Calu3 (cell line): ENCODE measurements at regions not wholly inside any gene's neighbourhood (a gene's known extent, or its start where the extent isn't known, plus 50 kb on each side); places are given as distances from the start of the nearest gene placed in this dataset.

Source experiments
- BruUV-seq: library from RNA; stranded (reverse); fragments of 400-500 nt; replicated peaks from 2 replicates; lab custom pipeline; 2021; lab: Mats Ljungman, UMichigan
- CTCF ChIA-PET: fragments of 300-600 bp; sonication (Branson Sonifier 250); formaldehyde crosslinking; loops from one replicate; lab custom pipeline; 2022; ENCODE audit warnings: antibody characterized with exemption; lab: Charles Lee
- DNase-seq: peaks from one replicate; pipeline ENCODE4 v3.0.0; 2022
- H3K27ac Mint-ChIP-seq: one replicate; pipeline ENCODE4 v1.8.0; 2022; ENCODE audit warnings: mixed read lengths; ENCODE audit not compliant: unreplicated experiment
- H3K27me3 Mint-ChIP-seq: one replicate; pipeline ENCODE4 v1.8.0; 2022; ENCODE audit warnings: mixed read lengths; ENCODE audit not compliant: unreplicated experiment
- H3K36me3 Mint-ChIP-seq: one replicate; pipeline ENCODE4 v1.8.0; 2022; ENCODE audit warnings: mild to moderate bottlenecking, moderate library complexity, mixed read lengths; ENCODE audit not compliant: insufficient read depth, unreplicated experiment
- H3K4me1 Mint-ChIP-seq: one replicate; pipeline ENCODE4 v1.8.0; 2022; ENCODE audit warnings: mild to moderate bottlenecking, low read depth, mixed read lengths; ENCODE audit not compliant: unreplicated experiment
- H3K4me3 Mint-ChIP-seq: one replicate; pipeline ENCODE4 v1.8.0; 2022; ENCODE audit warnings: mild to moderate bottlenecking, low read depth, moderate library complexity, mixed read lengths; ENCODE audit not compliant: unreplicated experiment
- H3K9me3 Mint-ChIP-seq: one replicate; pipeline ENCODE4 v1.8.0; 2022; ENCODE audit warnings: low read depth, mixed read lengths; ENCODE audit not compliant: unreplicated experiment
- CTCF ChIP-seq: fragments of 200-600 bp; IDR thresholded peaks from one replicate; pipeline ENCODE4 v1.8.0; 2022; ENCODE audit warnings: antibody characterized with exemption; ENCODE audit not compliant: unreplicated experiment
- intact Hi-C: fragments of 100-400 bp; cut with micrococcal nuclease; formaldehyde crosslinking; loops from one replicate; pipeline ENCODE4 v1.10.0; 2022; ENCODE audit not compliant: unreplicated experiment

DNA sequence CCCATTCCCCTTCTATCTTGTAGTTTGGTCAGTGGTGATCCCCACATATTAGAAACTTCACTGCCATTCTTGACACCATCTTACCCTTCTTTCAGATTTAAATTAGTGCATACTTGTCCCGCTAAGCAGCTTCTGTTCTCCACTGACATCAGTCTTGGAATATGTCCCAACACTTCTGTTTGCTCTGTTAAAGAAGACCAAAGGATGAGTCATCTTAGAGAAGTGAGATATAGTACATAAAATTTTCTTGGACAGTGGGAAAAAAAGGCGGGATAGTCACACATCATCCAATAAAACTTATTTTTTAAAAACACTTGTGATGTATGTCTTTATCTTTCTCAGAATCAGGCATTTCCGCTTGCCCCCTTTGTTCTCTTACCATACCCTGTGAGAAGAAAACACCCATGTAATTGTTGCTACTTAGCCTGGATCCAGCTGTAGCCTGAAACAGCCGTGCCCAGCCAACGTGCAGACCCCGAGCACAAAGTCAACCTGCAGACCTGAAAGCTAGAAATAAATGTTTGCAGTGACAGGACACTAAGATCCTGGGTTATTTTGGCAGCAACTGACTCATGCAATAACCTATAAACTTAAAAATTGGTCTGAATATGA, 100.1 kb upstream of the PDE3A start:
- Mint-ChIP-seq H3K27ac (no peak overlapping the region), H3K36me3 (no peaks in the 10 kb centered on the region), H3K27me3 (no peaks in the 10 kb centered on the region), H3K9me3 (no peaks in the 10 kb centered on the region), H3K4me1 (no peaks in the 10 kb centered on the region), H3K4me3 (no peak overlapping the region)
- CTCF ChIA-PET: no interaction called here
- no peak for TF ChIP-seq CTCF
- DNase-seq: no peak
- intact Hi-C loops: no loop called here
- no TSS peak for BruUV-seq

GRCh38 chr12:20268771-20269170, 99.6 kb upstream of the PDE3A start:
- BruUV-seq: no TSS peak
- Mint-ChIP-seq H3K27ac (no peak overlapping the region), H3K9me3 (no peaks in the 10 kb centered on the region), H3K4me3 (no peak overlapping the region), H3K4me1 (no peaks in the 10 kb centered on the region), H3K36me3 (no peaks in the 10 kb centered on the region), H3K27me3 (no peaks in the 10 kb centered on the region)
- DNase-seq: no peak
- no peak for TF ChIP-seq CTCF
- CTCF ChIA-PET: no interaction called here
- intact Hi-C loops: no loop called here

DNA sequence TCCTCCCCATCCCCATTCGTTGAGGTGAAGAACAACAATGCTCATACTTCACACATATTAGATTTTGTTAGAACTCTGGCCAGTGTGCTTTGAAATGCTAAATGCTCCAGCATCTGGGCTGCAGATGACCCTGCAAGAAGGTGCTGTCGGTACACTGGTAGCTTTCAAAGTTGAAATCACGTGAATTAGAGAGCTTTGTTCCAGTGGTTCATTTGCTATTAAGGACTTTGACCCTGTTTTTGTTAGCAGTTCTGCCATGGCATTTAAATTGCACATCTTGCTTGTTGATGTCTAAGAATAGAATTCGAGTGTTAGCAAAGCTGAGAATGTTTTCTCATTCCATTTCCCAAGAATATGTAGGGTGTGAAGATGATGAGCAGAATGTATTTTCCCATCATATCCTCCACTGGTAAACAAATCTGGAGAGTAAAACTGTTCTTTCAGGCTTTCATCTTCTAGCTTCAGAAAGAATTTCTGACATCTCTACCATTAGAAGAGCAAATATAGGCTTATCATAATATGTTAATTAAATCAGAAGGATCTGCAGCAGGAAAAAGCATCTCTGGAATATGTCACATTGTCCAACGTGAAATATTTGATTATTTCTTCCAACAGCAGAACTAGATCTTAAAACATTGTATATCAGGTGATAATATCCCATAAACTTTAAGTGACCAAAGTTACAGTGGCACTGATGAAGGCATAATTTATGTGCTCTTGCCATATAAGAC, 98.8 kb upstream of the PDE3A start:
- no TSS peak for BruUV-seq
- H3K4me1 Mint-ChIP-seq: no peaks in the 10 kb centered on the region
- no peaks in the 10 kb centered on the region for H3K36me3 Mint-ChIP-seq
- no peak overlapping the region for H3K4me3 Mint-ChIP-seq
- no peak overlapping the region for H3K27ac Mint-ChIP-seq
- intact Hi-C loops: no loop called here
- CTCF ChIA-PET: no interaction called here
- H3K9me3 Mint-ChIP-seq: no peaks in the 10 kb centered on the region
- TF ChIP-seq CTCF: no peak
- no peaks in the 10 kb centered on the region for H3K27me3 Mint-ChIP-seq
- DNase-seq: no peak

GRCh38 chr12:20270557-20270956, 97.8 kb upstream of the PDE3A start:
- Mint-ChIP-seq H3K9me3 (no peaks in the 10 kb centered on the region), H3K36me3 (no peaks in the 10 kb centered on the region), H3K4me3 (no peak overlapping the region), H3K27ac (no peak overlapping the region), H3K4me1 (no peaks in the 10 kb centered on the region), H3K27me3 (no peaks in the 10 kb centered on the region)
- intact Hi-C loops: no loop called here
- DNase-seq: no peak
- no peak for TF ChIP-seq CTCF
- CTCF ChIA-PET: no interaction called here
- no TSS peak for BruUV-seq
